ENCODE measurements at regions not wholly inside any gene's neighbourhood (a gene's known extent, or its start where the extent isn't known, plus 50 kb on each side); places are given as distances from the start of the nearest gene placed in this dataset.

DNA sequence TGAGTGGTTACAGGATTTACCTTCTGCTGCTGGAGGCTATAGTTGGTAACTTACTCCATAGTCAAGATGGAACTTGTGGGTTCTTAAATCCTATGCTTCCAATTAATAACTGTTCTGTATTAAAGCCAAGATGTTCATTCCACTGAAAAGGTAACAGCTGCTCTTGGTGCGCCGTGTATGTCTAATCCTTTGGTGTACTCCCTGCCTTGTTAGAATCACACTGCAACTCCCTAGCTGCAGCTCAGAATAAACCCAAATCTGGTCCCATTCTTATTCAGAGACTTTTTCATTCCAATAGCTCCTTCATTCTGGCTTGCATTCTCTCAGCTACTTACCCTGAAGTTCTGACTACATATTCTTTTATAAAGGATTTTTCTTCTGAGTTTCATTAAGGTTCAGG, 1355.5 kb downstream of the MAT2B start:
- H3K27ac ChIP-seq (ENCODE audit: control insufficient read depth, insufficient read depth): no peak overlapping the region
- WGBS (ENCODE audit: insufficient coverage, insufficient replicate concordance, low lambda C conversion rate, missing lambda C conversion rate): 97% methylated on average over 2 of the region's 2 CpGs
- H3K4me3 ChIP-seq: no peak overlapping the region
- SMC1A ChIA-PET (ENCODE audit: uncharacterized antibody, unreplicated experiment): interaction anchor here (0.9 to 1.5 kb wide), 3 partner anchors 17 to 37 kb away, joined by 4 to 5 read pairs (median 4); no protein-coding TSS in a partner anchor
- no peak overlapping the region for H3K4me2 ChIP-seq (ENCODE audit: control insufficient read depth, insufficient read depth)
- no peaks in the 10 kb centered on the region for H3K9me3 ChIP-seq (replicated peaks; ENCODE audit: control insufficient read depth, insufficient read depth, low read length)
- H4K20me1 ChIP-seq (ENCODE audit: control insufficient read depth, insufficient read depth): no peaks in the 10 kb centered on the region
- no peaks in the 10 kb centered on the region for H3K79me2 ChIP-seq (ENCODE audit: control insufficient read depth, insufficient read depth, low read length)
- H2AFZ ChIP-seq (ENCODE audit: control insufficient read depth, low read depth, low read length): no peak overlapping the region
- intact Hi-C loops (cut with micrococcal nuclease; ENCODE audit: unreplicated experiment): no loop called here
- H3K4me1 ChIP-seq (ENCODE audit: control insufficient read depth, insufficient read depth, low read length): no peaks in the 10 kb centered on the region
- FAIRE-seq: no peak
- no peaks in the 10 kb centered on the region for H3K27me3 ChIP-seq (replicated peaks in 1 of 2; ENCODE audit: control insufficient read depth in 2 of 2, insufficient read depth in 2 of 2, low read length in 1 of 2)
- CTCF ChIA-PET: interaction anchor here (0.7 to 1.0 kb wide), 2 partner anchors 9 to 438 kb away, joined by 3 to 4 read pairs; no protein-coding TSS in a partner anchor
- BruUV-seq (replicated peaks): no TSS peak
- ATAC-seq: no peak
- POLR2A ChIA-PET: no interaction called here
- H3K36me3 ChIP-seq (ENCODE audit: control insufficient read depth in 2 of 2, insufficient read depth in 2 of 2, low read length in 1 of 2): no peaks in the 10 kb centered on the region
- RAD21 ChIA-PET (ENCODE audit: unreplicated experiment): interaction anchor here (1.3 kb wide), 1 partner anchor 8 kb away, joined by 7 read pairs; no protein-coding TSS in a partner anchor
- TF ChIP-seq CHD1 (IDR thresholded peaks at IDR 0.05; ENCODE audit: low read depth, low read length) (no peak), ZSCAN29 (IDR thresholded peaks at IDR 0.05) (no peak), POLR2AphosphoS2 (IDR thresholded peaks at IDR 0.05; ENCODE audit: low read depth, low read length) (no peak), ZNF24 (IDR thresholded peaks at IDR 0.05) (no peak), TAF1 (IDR thresholded peaks at IDR 0.05; ENCODE audit: borderline replicate concordance, low read depth, low read length) (no peak), TARDBP (IDR thresholded peaks at IDR 0.05; ENCODE audit: borderline replicate concordance) (no peak), ETV6 (conservative IDR thresholded peaks at IDR 0.05 in 1 of 2, IDR thresholded peaks at IDR 0.05 in 1 of 2; ENCODE audit: borderline replicate concordance in 1 of 2, low read depth in 1 of 2) (no peak), RFX5 (IDR thresholded peaks at IDR 0.05; ENCODE audit: low read depth, low read length) (no peak), SREBF1 (IDR thresholded peaks at IDR 0.05; ENCODE audit: low read length) (no peak), FOS (IDR thresholded peaks at IDR 0.05; ENCODE audit: borderline replicate concordance, extremely low read depth, insufficient read length) (no peak), HDAC6 (IDR thresholded peaks at IDR 0.05; ENCODE audit: unreplicated experiment) (no peak)
- TF ChIP-seq, protein P1, sequence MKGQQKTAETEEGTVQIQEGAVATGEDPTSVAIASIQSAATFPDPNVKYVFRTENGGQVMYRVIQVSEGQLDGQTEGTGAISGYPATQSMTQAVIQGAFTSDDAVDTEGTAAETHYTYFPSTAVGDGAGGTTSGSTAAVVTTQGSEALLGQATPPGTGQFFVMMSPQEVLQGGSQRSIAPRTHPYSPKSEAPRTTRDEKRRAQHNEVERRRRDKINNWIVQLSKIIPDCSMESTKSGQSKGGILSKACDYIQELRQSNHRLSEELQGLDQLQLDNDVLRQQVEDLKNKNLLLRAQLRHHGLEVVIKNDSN (IDR thresholded peaks at IDR 0.05; ENCODE audit: borderline replicate concordance, extremely low read length, insufficient read depth, low read depth, low read length): no peak
- TF ChIP-seq, protein P2, sequence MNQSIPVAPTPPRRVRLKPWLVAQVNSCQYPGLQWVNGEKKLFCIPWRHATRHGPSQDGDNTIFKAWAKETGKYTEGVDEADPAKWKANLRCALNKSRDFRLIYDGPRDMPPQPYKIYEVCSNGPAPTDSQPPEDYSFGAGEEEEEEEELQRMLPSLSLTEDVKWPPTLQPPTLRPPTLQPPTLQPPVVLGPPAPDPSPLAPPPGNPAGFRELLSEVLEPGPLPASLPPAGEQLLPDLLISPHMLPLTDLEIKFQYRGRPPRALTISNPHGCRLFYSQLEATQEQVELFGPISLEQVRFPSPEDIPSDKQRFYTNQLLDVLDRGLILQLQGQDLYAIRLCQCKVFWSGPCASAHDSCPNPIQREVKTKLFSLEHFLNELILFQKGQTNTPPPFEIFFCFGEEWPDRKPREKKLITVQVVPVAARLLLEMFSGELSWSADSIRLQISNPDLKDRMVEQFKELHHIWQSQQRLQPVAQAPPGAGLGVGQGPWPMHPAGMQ (IDR thresholded peaks at IDR 0.05; ENCODE audit: borderline replicate concordance): no peak
- TF ChIP-seq, protein P3, sequence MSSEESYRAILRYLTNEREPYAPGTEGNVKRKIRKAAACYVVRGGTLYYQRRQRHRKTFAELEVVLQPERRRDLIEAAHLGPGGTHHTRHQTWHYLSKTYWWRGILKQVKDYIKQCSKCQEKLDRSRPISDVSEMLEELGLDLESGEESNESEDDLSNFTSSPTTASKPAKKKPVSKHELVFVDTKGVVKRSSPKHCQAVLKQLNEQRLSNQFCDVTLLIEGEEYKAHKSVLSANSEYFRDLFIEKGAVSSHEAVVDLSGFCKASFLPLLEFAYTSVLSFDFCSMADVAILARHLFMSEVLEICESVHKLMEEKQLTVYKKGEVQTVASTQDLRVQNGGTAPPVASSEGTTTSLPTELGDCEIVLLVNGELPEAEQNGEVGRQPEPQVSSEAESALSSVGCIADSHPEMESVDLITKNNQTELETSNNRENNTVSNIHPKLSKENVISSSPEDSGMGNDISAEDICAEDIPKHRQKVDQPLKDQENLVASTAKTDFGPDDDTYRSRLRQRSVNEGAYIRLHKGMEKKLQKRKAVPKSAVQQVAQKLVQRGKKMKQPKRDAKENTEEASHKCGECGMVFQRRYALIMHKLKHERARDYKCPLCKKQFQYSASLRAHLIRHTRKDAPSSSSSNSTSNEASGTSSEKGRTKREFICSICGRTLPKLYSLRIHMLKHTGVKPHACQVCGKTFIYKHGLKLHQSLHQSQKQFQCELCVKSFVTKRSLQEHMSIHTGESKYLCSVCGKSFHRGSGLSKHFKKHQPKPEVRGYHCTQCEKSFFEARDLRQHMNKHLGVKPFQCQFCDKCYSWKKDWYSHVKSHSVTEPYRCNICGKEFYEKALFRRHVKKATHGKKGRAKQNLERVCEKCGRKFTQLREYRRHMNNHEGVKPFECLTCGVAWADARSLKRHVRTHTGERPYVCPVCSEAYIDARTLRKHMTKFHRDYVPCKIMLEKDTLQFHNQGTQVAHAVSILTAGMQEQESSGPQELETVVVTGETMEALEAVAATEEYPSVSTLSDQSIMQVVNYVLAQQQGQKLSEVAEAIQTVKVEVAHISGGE (CRISPR knock-in tag; IDR thresholded peaks at IDR 0.05): no peak
- no peak overlapping the region for H3K9ac ChIP-seq (ENCODE audit: control insufficient read depth, insufficient read depth, low read length)
- no peak for DNase-seq (ENCODE audit: low read depth, low spot score)
- in situ Hi-C loops (cut with MboI): no loop called here

Measured in GM12878 (cell line).